ENCODE measurements at regions not wholly inside any gene's neighbourhood (a gene's known extent, or its start where the extent isn't known, plus 50 kb on each side); places are given as distances from the start of the nearest gene placed in this dataset.
A peak's percentile ranks its signal among the peaks of the same experiment; 100 is the strongest.

GRCh38 chr10:130869179-130869841 lies 442.2 kb downstream of the TCERG1L start:
- TF ChIP-seq CTCF (IDR thresholded peaks at IDR 0.05; ENCODE audit: control extremely low read depth, extremely low read depth), result no peak
- peaks cover 0 to 3% (median 0%) of the 10 kb centered on the region in 5 donors for H3K4me1 ChIP-seq (ENCODE audit: control insufficient read depth in 5 of 5, insufficient read depth in 5 of 5, low read length in 5 of 5)
- ATAC-seq (ENCODE audit: insufficient read depth, low FRiP score) (no peak), DNase-seq (peak in 2 of 3 donors; percentile 13 to 24)
- no peak overlapping the region for H3K9ac ChIP-seq (ENCODE audit: insufficient read depth in 1 of 2, low read length in 2 of 2)
- 51 to 55% methylated on average over 11 of the region's 11 CpGs for WGBS, 2 donors
- no peak overlapping the region for H3K4me3 ChIP-seq
- H3K36me3 ChIP-seq (ENCODE audit: control insufficient read depth in 4 of 4, insufficient read depth in 4 of 4, low read length in 4 of 4), result no peaks in the 10 kb centered on the region
- no peak overlapping the region for H3K27ac ChIP-seq (ENCODE audit: low read depth in 1 of 2, low read length in 1 of 2)
- H3K9me3 ChIP-seq (ENCODE audit: control insufficient read depth in 4 of 4, insufficient read depth in 3 of 4, low read length in 3 of 4), result peaks cover 0 to 3% (median 1%) of the 10 kb centered on the region in 4 donors
- H3K27me3 ChIP-seq (ENCODE audit: control insufficient read depth in 3 of 3, insufficient read depth in 3 of 3, low read length in 2 of 3), result no peaks in the 10 kb centered on the region

GRCh38 chr10:130871406-130871805 lies 440.1 kb downstream of the TCERG1L start:
- DNase-seq (no peak), ATAC-seq (ENCODE audit: insufficient read depth, low FRiP score) (no peak)
- TF ChIP-seq CTCF (IDR thresholded peaks at IDR 0.05; ENCODE audit: control extremely low read depth, extremely low read depth), result no peak
- H3K9ac ChIP-seq (ENCODE audit: insufficient read depth in 1 of 2, low read length in 2 of 2), result no peak overlapping the region
- no peaks in the 10 kb centered on the region for H3K36me3 ChIP-seq (ENCODE audit: control insufficient read depth in 4 of 4, insufficient read depth in 4 of 4, low read length in 4 of 4)
- no peaks in the 10 kb centered on the region for H3K27me3 ChIP-seq (ENCODE audit: control insufficient read depth in 3 of 3, insufficient read depth in 3 of 3, low read length in 2 of 3)
- WGBS, 2 donors, result 0% methylated on average over 1 of the region's 1 CpG
- H3K4me1 ChIP-seq (ENCODE audit: control insufficient read depth in 5 of 5, insufficient read depth in 5 of 5, low read length in 5 of 5), result peaks cover 0 to 3% (median 0%) of the 10 kb centered on the region in 5 donors
- H3K9me3 ChIP-seq (ENCODE audit: control insufficient read depth in 4 of 4, insufficient read depth in 3 of 4, low read length in 3 of 4), result peaks cover 0 to 5% (median 1%) of the 10 kb centered on the region in 4 donors
- H3K27ac ChIP-seq (ENCODE audit: low read depth in 1 of 2, low read length in 1 of 2), result no peak overlapping the region
- no peak overlapping the region for H3K4me3 ChIP-seq

- 79 to 100% methylated on average over 1 of the region's 1 CpG for WGBS, 2 donors
- TF ChIP-seq CTCF (IDR thresholded peaks at IDR 0.05; ENCODE audit: control extremely low read depth, extremely low read depth), result no peak
- H3K4me1 ChIP-seq (ENCODE audit: control insufficient read depth in 5 of 5, insufficient read depth in 5 of 5, low read length in 5 of 5), result peaks cover 0 to 3% (median 0%) of the 10 kb centered on the region in 5 donors
- ATAC-seq (ENCODE audit: insufficient read depth, low FRiP score), result no peak
- H3K27me3 ChIP-seq (ENCODE audit: control insufficient read depth in 3 of 3, insufficient read depth in 3 of 3, low read length in 2 of 3), result no peaks in the 10 kb centered on the region
- H3K36me3 ChIP-seq (ENCODE audit: control insufficient read depth in 4 of 4, insufficient read depth in 4 of 4, low read length in 4 of 4), result no peaks in the 10 kb centered on the region
- DNase-seq, result no peak
- H3K4me3 ChIP-seq, result no peak overlapping the region
- H3K27ac ChIP-seq (ENCODE audit: low read depth in 1 of 2, low read length in 1 of 2), result no peak overlapping the region
- H3K9me3 ChIP-seq (ENCODE audit: control insufficient read depth in 4 of 4, insufficient read depth in 3 of 4, low read length in 3 of 4), result peaks cover 0 to 5% (median 1%) of the 10 kb centered on the region in 4 donors
- H3K9ac ChIP-seq (ENCODE audit: insufficient read depth in 1 of 2, low read length in 2 of 2), result no peak overlapping the region
These were observed 437.9 kb downstream of the TCERG1L start for GRCh38 chr10:130873636-130874035.

- Histone ChIP-seq H3K27ac (ENCODE audit: low read depth in 1 of 2, low read length in 1 of 2) (no peak overlapping the region), H3K4me1 (ENCODE audit: control insufficient read depth in 5 of 5, insufficient read depth in 5 of 5, low read length in 5 of 5) (no peaks in the 10 kb centered on the region), H3K4me3 (no peak overlapping the region), H3K9ac (ENCODE audit: insufficient read depth in 1 of 2, low read length in 2 of 2) (no peak overlapping the region), H3K27me3 (ENCODE audit: control insufficient read depth in 3 of 3, insufficient read depth in 3 of 3, low read length in 2 of 3) (no peaks in the 10 kb centered on the region), H3K36me3 (ENCODE audit: control insufficient read depth in 4 of 4, insufficient read depth in 4 of 4, low read length in 4 of 4) (no peaks in the 10 kb centered on the region), H3K9me3 (ENCODE audit: control insufficient read depth in 4 of 4, insufficient read depth in 3 of 4, low read length in 3 of 4) (peaks cover 0 to 3% (median 1%) of the 10 kb centered on the region in 4 donors)
- no peak for ATAC-seq (ENCODE audit: insufficient read depth, low FRiP score)
- WGBS, 2 donors, result 58 to 74% methylated on average over 2 of the region's 2 CpGs
- DNase-seq, result no peak
- no peak for TF ChIP-seq CTCF (IDR thresholded peaks at IDR 0.05; ENCODE audit: control extremely low read depth, extremely low read depth)
These were observed 436.4 kb downstream of the TCERG1L start for GRCh38 chr10:130875116-130875515.
